AG10803 (cell line): ENCODE measurements at regions not wholly inside any gene's neighbourhood (a gene's known extent, or its start where the extent isn't known, plus 50 kb on each side); places are given as distances from the start of the nearest gene placed in this dataset.

Experiments used
- DNase-seq: peaks from one replicate; pipeline ENCODE4 v3.0.0; 2010; ENCODE audit warnings: low read depth
- H3K4me3 ChIP-seq: 2 replicates; pipeline ENCODE4 v1.5.1; 2011; ENCODE audit warnings: mild to moderate bottlenecking, low read length, control low read depth
- TF ChIP-seq, protein P1 (sequence below): conservative IDR thresholded peaks from 2 replicates; pipeline ENCODE4 v1.5.1; 2011; ENCODE audit warnings: mild to moderate bottlenecking, low read length, control low read depth, inconsistent platforms

DNA sequence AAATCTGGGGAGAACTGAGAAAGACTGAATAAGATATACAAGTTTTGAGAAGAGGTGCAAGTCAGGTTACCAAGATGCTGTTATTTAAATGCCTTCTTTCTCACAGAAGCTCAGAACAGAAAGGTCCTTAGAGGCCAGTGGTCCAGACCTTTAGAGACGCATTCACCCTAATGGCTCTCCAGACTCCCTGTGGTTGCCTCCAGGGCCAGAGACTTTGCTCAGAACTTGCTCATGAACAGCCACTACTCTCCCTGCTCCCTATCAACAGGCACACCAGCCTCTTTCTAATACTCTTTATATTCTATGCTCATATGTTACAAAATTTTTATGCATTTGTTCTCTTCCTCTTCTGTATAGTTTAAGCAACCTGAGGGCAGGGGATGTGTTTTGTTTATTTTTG is 349.0 kb upstream of the TNP1 start:
- H3K4me3 ChIP-seq: no peak overlapping the region
- no peak for DNase-seq
- TF ChIP-seq, protein P1, sequence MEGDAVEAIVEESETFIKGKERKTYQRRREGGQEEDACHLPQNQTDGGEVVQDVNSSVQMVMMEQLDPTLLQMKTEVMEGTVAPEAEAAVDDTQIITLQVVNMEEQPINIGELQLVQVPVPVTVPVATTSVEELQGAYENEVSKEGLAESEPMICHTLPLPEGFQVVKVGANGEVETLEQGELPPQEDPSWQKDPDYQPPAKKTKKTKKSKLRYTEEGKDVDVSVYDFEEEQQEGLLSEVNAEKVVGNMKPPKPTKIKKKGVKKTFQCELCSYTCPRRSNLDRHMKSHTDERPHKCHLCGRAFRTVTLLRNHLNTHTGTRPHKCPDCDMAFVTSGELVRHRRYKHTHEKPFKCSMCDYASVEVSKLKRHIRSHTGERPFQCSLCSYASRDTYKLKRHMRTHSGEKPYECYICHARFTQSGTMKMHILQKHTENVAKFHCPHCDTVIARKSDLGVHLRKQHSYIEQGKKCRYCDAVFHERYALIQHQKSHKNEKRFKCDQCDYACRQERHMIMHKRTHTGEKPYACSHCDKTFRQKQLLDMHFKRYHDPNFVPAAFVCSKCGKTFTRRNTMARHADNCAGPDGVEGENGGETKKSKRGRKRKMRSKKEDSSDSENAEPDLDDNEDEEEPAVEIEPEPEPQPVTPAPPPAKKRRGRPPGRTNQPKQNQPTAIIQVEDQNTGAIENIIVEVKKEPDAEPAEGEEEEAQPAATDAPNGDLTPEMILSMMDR: no peak

- H3K4me3 ChIP-seq: no peak overlapping the region
- DNase-seq: no peak
- TF ChIP-seq, protein P1: no peak
These were observed 347.8 kb upstream of the TNP1 start for GRCh38 chr2:217207699-217208010.

- TF ChIP-seq, protein P1: no peak
- no peak for DNase-seq
- H3K4me3 ChIP-seq: no peak overlapping the region
These were observed 347.2 kb upstream of the TNP1 start for GRCh38 chr2:217206907-217207698.

DNA sequence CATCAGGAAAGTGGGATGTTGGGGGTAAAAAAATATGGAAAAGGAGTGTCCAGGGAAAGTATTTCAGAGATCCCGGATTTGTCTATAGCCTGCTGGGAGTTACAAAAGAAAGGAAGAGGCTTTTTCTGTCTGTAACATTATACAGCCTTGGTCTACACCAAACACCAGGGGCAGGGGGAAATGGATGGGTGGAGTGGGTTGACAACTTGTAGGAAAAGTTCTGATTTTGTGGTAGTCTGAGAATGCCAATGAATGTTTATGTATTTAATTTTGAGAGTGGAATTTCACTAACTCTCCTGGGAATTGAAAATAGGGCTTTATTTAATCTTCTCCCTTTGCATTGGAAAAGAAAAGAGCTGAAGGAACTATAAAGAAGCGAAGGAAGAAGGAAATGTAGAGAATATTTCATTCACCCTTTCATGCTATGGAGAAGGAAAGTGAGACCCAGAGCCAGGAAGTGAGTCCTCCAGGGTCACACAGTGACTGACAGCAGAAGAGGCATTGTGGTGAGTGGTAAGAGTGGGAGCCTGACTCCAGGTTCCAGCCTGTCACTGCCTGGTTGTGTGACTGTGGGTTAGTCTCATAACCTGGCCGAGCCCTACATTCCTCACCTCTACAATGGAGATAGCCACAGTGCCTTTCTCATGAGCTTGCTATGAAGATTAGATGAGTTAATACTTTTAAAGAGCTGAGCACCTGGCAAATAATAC is 346.3 kb upstream of the TNP1 start:
- TF ChIP-seq, protein P1: no peak
- no peak overlapping the region for H3K4me3 ChIP-seq
- no peak for DNase-seq

DNA sequence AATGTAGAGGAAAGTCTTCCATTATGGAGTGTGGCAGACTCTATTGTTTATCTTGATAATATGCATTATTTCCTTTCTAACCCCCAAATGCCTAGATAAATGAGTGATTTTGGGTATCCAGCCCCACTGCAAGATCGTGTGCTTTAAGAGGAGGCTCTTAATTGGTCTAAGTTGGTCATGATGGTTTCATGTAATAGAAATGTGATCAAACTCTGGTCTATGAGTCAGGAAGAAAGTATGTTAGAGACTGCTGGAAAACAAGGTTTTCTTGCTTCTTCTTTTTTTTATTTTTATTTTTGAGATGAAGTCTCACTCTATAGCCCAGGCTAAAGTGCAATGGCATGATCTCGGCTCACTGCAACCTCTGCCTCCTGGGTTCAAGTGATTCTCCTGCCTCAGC is 344.5 kb upstream of the TNP1 start:
- no peak overlapping the region for H3K4me3 ChIP-seq
- peak; percentile 43 for DNase-seq
- TF ChIP-seq, protein P1: no peak

- TF ChIP-seq, protein P1: no peak
- DNase-seq: no peak
These were observed 343.2 kb upstream of the TNP1 start for GRCh38 chr2:217203086-217203485.

GRCh38 chr2:217199255-217199630 is 339.4 kb upstream of the TNP1 start:
- H3K4me3 ChIP-seq: no peak overlapping the region
- no peak for DNase-seq
- TF ChIP-seq, protein P1: no peak

More at GRCh38 chr2:217203086-217203485, 343.2 kb upstream of the TNP1 start:
- no peak overlapping the region for H3K4me3 ChIP-seq
